Mesenchymal stem cell (in vitro differentiated cells and primary cell): ENCODE measurements at regions not wholly inside any gene's neighbourhood (a gene's known extent, or its start where the extent isn't known, plus 50 kb on each side); places are given as distances from the start of the nearest gene placed in this dataset.

Experiments used
- DNase-seq: peaks from one replicate; pipeline ENCODE4 v3.0.0-alpha.2; 2013
- H2AFZ ChIP-seq: one replicate; pipeline ENCODE4 v1.6.1; 2013; ENCODE audit warnings: low read depth, mild to moderate bottlenecking, control low read depth, inconsistent platforms, low read length, moderate library complexity
- H2AK5ac ChIP-seq: 2 replicates; pipeline ENCODE4 v1.6.1; 2013; ENCODE audit warnings: low read length, moderate library complexity, mild to moderate bottlenecking, inconsistent platforms; ENCODE audit not compliant: severe bottlenecking
- H2BK120ac ChIP-seq: one replicate; pipeline ENCODE4 v1.6.1; 2013; ENCODE audit warnings: low read depth, mild to moderate bottlenecking, inconsistent platforms, low read length, moderate library complexity
- H2BK12ac ChIP-seq, 2 experiments: one replicate each; pipeline ENCODE4 v1.6.1; 2013; ENCODE audit warnings: inconsistent platforms in 2 of 2, low read length in 2 of 2, mild to moderate bottlenecking in 2 of 2, moderate library complexity in 2 of 2, control low read depth in 1 of 2
- H2BK15ac ChIP-seq: one replicate; pipeline ENCODE4 v1.6.1; 2013; ENCODE audit warnings: mild to moderate bottlenecking, low read depth, inconsistent platforms; ENCODE audit not compliant: poor library complexity, severe bottlenecking
- H2BK5ac ChIP-seq: 2 replicates; pipeline ENCODE4 v1.6.1; 2013; ENCODE audit warnings: low read depth, mild to moderate bottlenecking, low read length, control low read depth, inconsistent platforms; ENCODE audit not compliant: poor library complexity, severe bottlenecking
- H3K14ac ChIP-seq, 2 experiments: one replicate each; pipeline ENCODE4 v1.6.1; 2013; ENCODE audit warnings: inconsistent platforms in 2 of 2, low read length in 2 of 2, control low read depth in 1 of 2, mild to moderate bottlenecking in 1 of 2, moderate library complexity in 1 of 2
- H3K18ac ChIP-seq, 2 experiments: one replicate each; pipeline ENCODE4 v1.6.1; 2013; ENCODE audit warnings: inconsistent platforms in 2 of 2, low read length in 2 of 2, control low read depth in 1 of 2, low read depth in 1 of 2, mild to moderate bottlenecking in 1 of 2
- H3K23ac ChIP-seq, 2 experiments: one replicate each; pipeline ENCODE4 v1.6.1; 2013; ENCODE audit warnings: inconsistent platforms in 2 of 2, low read length in 2 of 2, mild to moderate bottlenecking in 2 of 2, moderate library complexity in 2 of 2, control low read depth in 1 of 2
- H3K27ac ChIP-seq: 2 replicates; pipeline ENCODE4 v1.5.1; 2013; ENCODE audit warnings: mild to moderate bottlenecking, moderate library complexity, low read length, control low read depth, inconsistent platforms; ENCODE audit not compliant: poor library complexity, severe bottlenecking
- H3K27me3 ChIP-seq, 2 experiments: 2 replicates each; pipeline versions ENCODE4 v1.6.1 to v1.7.0; 2013; ENCODE audit warnings: low read length in 2 of 2, mild to moderate bottlenecking in 2 of 2, moderate library complexity in 2 of 2, control low read depth in 1 of 2, inconsistent platforms in 1 of 2; ENCODE audit not compliant: control insufficient read depth in 1 of 2, insufficient read depth in 1 of 2
- H3K36me3 ChIP-seq, 2 experiments: 2 replicates each; pipeline versions ENCODE4 v1.6.1 to v1.7.0; 2013; ENCODE audit warnings: low read length in 2 of 2, control low read depth in 1 of 2, inconsistent platforms in 1 of 2, low read depth in 1 of 2, mild to moderate bottlenecking in 1 of 2; ENCODE audit not compliant: insufficient read depth in 2 of 2, control insufficient read depth in 1 of 2
- H3K4ac ChIP-seq, 2 experiments: one replicate each; pipeline ENCODE4 v1.6.1; 2013; ENCODE audit warnings: inconsistent platforms in 2 of 2, low read length in 2 of 2, mild to moderate bottlenecking in 2 of 2, moderate library complexity in 2 of 2, control low read depth in 1 of 2, low read depth in 1 of 2
- H3K4me1 ChIP-seq: 2 replicates; pipeline ENCODE4 v1.6.1; 2013; ENCODE audit warnings: low read depth, low read length, control low read depth; ENCODE audit not compliant: control insufficient read depth, insufficient read depth
- H3K4me2 ChIP-seq: 2 replicates; pipeline ENCODE4 v1.6.1; 2013; ENCODE audit warnings: low read length, mild to moderate bottlenecking, inconsistent platforms; ENCODE audit not compliant: poor library complexity, severe bottlenecking
- H3K4me3 ChIP-seq, 2 experiments: 2 replicates each; pipeline versions ENCODE4 v1.5.1 to v1.7.0; 2013; ENCODE audit warnings: low read length in 2 of 2, mild to moderate bottlenecking in 2 of 2, control low read depth in 1 of 2, low read depth in 1 of 2; ENCODE audit not compliant: insufficient read depth in 1 of 2
- H3K79me1 ChIP-seq: replicated peaks from 2 replicates; pipeline ENCODE4 v1.6.1; 2013; ENCODE audit warnings: mild to moderate bottlenecking, control low read depth, low read length, inconsistent platforms; ENCODE audit not compliant: poor library complexity, severe bottlenecking
- H3K9ac ChIP-seq: 2 replicates; pipeline ENCODE4 v1.7.0; 2013; ENCODE audit warnings: mild to moderate bottlenecking, low read length, moderate library complexity
- H3K9me3 ChIP-seq: 2 replicates; pipeline ENCODE4 v1.7.0; 2013; ENCODE audit warnings: mild to moderate bottlenecking, low read length; ENCODE audit not compliant: control insufficient read depth
- H4K8ac ChIP-seq: one replicate; pipeline ENCODE4 v1.6.1; 2013; ENCODE audit warnings: inconsistent platforms, mild to moderate bottlenecking, low read length, moderate library complexity
- H4K91ac ChIP-seq: one replicate; pipeline ENCODE4 v1.6.1; 2013; ENCODE audit warnings: mild to moderate bottlenecking, low read length, inconsistent platforms
- WGBS: methylation state at CpG from one replicate; pipeline ENCODE4 v1.1.7; 2013; ENCODE audit warnings: mixed read lengths; 5-methylcytosine and 5-hydroxymethylcytosine counted together

DNA sequence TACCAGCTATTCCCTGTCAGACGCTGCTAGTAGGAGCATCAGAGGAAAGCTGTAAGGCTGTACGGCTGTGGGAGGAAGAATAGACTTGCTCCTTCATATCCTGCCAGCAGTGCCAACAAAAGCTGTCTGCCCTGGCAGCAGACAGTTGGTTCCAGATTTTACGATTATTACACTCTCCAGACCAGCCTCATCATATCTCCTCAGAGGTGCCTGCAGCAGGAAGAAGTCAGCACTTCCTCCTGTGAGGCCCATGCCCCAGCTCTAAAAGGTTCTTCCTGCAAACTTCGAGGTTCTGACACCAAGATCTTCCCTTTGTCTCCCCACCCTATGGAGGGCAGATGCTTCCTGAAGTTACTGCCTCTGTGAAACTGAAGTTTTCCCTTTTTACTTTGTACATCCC lies 537.7 kb upstream of the PKDCC start:
- Histone ChIP-seq H3K4ac (no peak overlapping the region), H3K4me1 (no peaks in the 10 kb centered on the region), H3K9ac (no peak overlapping the region)

DNA sequence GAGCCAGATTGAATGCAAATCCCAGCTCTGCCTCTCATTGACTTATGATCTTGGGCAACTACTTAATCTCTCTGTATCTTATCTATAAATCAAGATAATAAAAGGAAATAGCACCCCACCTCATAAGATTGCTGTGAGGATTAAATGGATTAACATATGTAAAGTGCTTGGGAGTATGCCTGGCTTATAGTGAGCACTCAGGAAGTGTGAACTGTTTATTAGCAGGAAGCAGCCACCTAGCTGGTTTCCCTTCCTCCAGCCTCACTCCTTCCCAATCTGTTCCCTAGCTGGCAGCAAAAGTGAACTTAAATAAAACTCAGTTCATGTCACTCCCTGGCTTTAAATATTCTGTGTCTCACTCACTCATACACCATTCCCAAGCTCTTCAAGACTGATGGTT lies 526.6 kb upstream of the PKDCC start:
- Histone ChIP-seq H2AK5ac (no peak overlapping the region), H3K4me3 (no peak overlapping the region), H3K4ac (no peak overlapping the region), H3K27me3 (no peaks in the 10 kb centered on the region), H2BK15ac (no peak overlapping the region), H3K27ac (no peak overlapping the region), H2BK120ac (no peak overlapping the region), H3K4me2 (no peak overlapping the region), H3K79me1 (no peaks in the 10 kb centered on the region), H2BK5ac (no peak overlapping the region), H3K4me1 (no peaks in the 10 kb centered on the region), H2BK12ac (no peak overlapping the region), H3K36me3 (no peaks in the 10 kb centered on the region), H3K23ac (no peak overlapping the region), H3K14ac (no peak overlapping the region), H3K18ac (no peak overlapping the region), H3K9me3 (no peaks in the 10 kb centered on the region), H4K8ac (no peak overlapping the region), H2AFZ (no peak overlapping the region), H4K91ac (no peak overlapping the region), H3K9ac (no peak overlapping the region)
- DNase-seq, result no peak

More for the DNA sequence above, 537.7 kb upstream of the PKDCC start:
- no peak overlapping the region for H2AK5ac ChIP-seq
- H4K8ac ChIP-seq, result no peak overlapping the region
- H3K14ac ChIP-seq, result no peak overlapping the region
- H3K36me3 ChIP-seq, result no peaks in the 10 kb centered on the region
- H2BK5ac ChIP-seq, result no peak overlapping the region
- no peak overlapping the region for H2AFZ ChIP-seq
- no peak overlapping the region for H4K91ac ChIP-seq
- no peak overlapping the region for H3K4me3 ChIP-seq
- H2BK12ac ChIP-seq, result no peak overlapping the region
- WGBS, result 60% methylated on average over 4 of the region's 4 CpGs
- H3K27ac ChIP-seq, result no peak overlapping the region
- H2BK15ac ChIP-seq, result no peak overlapping the region
- peaks cover 7% of the 10 kb centered on the region for H3K9me3 ChIP-seq
- no peak for DNase-seq
- no peaks in the 10 kb centered on the region for H3K79me1 ChIP-seq
- H3K23ac ChIP-seq, result no peak overlapping the region
- no peaks in the 10 kb centered on the region for H3K27me3 ChIP-seq
- H3K18ac ChIP-seq, result no peak overlapping the region
- no peak overlapping the region for H3K4me2 ChIP-seq
- no peak overlapping the region for H2BK120ac ChIP-seq

DNA sequence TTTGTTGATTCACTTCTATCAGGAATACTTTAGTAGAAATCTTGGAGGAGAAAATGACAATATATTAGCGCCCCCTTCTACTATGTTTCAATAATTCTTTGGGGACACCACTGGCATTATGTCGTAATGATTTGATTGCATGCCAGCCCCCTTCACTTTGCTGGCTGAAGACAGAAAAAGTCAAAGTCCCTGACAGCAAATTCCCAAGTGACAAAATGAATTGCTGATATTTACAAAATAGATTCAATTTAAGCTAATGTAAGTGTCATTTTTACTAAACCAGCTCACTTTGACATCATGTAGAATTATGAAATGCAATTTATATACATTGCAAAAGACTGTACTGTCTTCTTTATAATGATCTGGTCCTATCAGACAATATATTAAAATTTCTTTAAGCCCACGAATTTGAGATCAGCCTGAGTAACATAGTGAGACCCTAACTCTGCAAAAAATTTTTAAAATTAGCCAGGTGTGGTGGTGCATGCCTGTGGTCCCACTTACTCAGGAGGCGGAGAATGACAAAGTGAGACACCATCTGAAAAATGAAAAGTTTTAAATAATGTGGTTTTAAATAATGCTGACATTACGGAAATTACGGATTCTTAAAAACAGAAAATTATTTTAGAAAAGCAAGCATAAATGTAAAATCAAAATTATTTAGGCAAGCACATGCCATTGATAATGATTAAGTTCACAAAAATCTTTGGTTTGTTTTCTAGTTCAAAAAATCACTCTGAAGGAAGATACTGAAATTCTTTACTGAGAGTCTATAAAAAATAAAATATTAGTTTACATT lies 520.1 kb upstream of the PKDCC start:
- 56% methylated on average over 3 of the region's 6 CpGs for WGBS
- H3K14ac ChIP-seq, result no peak overlapping the region
- H2BK15ac ChIP-seq, result no peak overlapping the region
- H2BK120ac ChIP-seq, result no peak overlapping the region
- H3K79me1 ChIP-seq, result no peaks in the 10 kb centered on the region
- H3K27ac ChIP-seq, result no peak overlapping the region
- H4K91ac ChIP-seq, result no peak overlapping the region
- H3K18ac ChIP-seq, result no peak overlapping the region
- no peak overlapping the region for H3K4me2 ChIP-seq
- H3K23ac ChIP-seq, result no peak overlapping the region
- H3K4me1 ChIP-seq, result no peaks in the 10 kb centered on the region
- H4K8ac ChIP-seq, result no peak overlapping the region
- no peak overlapping the region for H2AK5ac ChIP-seq
- no peak for DNase-seq
- H3K36me3 ChIP-seq, result no peaks in the 10 kb centered on the region
- no peak overlapping the region for H2AFZ ChIP-seq
- no peak overlapping the region for H3K9ac ChIP-seq
- H3K4me3 ChIP-seq, result no peak overlapping the region
- H2BK12ac ChIP-seq, result no peak overlapping the region
- no peaks in the 10 kb centered on the region for H3K27me3 ChIP-seq
- no peak overlapping the region for H3K4ac ChIP-seq
- peaks cover 15% of the 10 kb centered on the region for H3K9me3 ChIP-seq
- H2BK5ac ChIP-seq, result no peak overlapping the region

DNA sequence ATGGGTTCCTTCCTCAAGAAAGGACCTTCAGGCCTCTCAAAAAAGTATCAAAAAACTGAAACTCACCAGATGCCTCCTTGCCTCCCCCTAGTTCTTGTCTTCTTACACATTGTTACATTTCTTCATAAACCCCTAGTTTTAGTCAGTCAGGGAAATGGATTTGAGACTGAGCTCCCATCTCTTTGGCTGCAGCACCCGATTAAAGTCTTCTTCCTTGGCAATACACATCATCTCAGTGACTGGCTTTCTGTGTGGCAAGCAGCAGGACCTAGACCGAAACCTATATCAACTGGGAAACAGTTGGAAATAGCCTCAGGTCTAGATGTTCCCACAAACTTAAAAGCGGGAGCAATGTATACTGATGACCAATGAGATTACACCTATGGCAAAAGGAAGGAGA lies 512.2 kb upstream of the PKDCC start:
- H3K27me3 ChIP-seq, result no peaks in the 10 kb centered on the region
- peaks cover 20% of the 10 kb centered on the region for H3K9me3 ChIP-seq
- H3K4me2 ChIP-seq, result no peak overlapping the region
- no peak overlapping the region for H2BK5ac ChIP-seq
- H4K8ac ChIP-seq, result no peak overlapping the region
- H3K9ac ChIP-seq, result no peak overlapping the region
- no peak overlapping the region for H2BK15ac ChIP-seq
- WGBS, result 72% methylated on average over 3 of the region's 3 CpGs
- H3K23ac ChIP-seq, result no peak overlapping the region
- H2BK120ac ChIP-seq, result no peak overlapping the region
- no peaks in the 10 kb centered on the region for H3K36me3 ChIP-seq
- H3K79me1 ChIP-seq, result no peaks in the 10 kb centered on the region
- no peak overlapping the region for H3K27ac ChIP-seq
- no peak overlapping the region for H2AK5ac ChIP-seq
- no peak overlapping the region for H3K4me3 ChIP-seq
- no peak for DNase-seq
- H2BK12ac ChIP-seq, result no peak overlapping the region
- H3K4me1 ChIP-seq, result no peaks in the 10 kb centered on the region
- H3K18ac ChIP-seq, result no peak overlapping the region
- H3K4ac ChIP-seq, result no peak overlapping the region
- no peak overlapping the region for H2AFZ ChIP-seq
- no peak overlapping the region for H4K91ac ChIP-seq
- no peak overlapping the region for H3K14ac ChIP-seq
